ENCODE measurements at regions not wholly inside any gene's neighbourhood (a gene's known extent, or its start where the extent isn't known, plus 50 kb on each side); places are given as distances from the start of the nearest gene placed in this dataset.

DNA sequence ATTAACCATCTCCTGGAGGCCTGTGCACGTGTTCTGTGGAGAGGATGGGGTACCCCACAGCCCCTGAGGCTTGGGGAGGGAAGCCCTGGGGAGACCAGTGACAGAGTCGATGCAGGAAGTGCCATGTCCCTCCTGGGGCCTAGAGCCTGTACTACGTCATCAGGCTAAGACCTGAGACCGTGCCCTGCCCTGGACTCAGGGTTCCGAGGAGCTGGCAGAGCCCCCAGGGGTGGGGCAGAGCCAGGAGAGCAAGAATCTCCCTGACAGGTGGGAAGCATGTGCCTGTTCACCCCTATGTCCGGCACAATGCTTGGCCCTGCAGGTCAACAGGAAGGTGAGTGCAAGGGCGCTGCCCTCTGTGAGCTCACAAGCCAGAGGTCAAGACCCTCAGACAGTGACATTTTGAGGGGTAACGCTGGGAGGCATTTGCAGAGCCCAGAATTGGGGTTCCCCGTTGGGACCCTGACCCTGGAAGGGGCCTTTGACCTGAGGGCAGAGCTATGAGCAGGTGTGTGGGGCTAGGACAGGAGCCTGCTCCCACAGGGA lies 781.6 kb downstream of the BRD1 start:
- TF ChIP-seq, protein P1, sequence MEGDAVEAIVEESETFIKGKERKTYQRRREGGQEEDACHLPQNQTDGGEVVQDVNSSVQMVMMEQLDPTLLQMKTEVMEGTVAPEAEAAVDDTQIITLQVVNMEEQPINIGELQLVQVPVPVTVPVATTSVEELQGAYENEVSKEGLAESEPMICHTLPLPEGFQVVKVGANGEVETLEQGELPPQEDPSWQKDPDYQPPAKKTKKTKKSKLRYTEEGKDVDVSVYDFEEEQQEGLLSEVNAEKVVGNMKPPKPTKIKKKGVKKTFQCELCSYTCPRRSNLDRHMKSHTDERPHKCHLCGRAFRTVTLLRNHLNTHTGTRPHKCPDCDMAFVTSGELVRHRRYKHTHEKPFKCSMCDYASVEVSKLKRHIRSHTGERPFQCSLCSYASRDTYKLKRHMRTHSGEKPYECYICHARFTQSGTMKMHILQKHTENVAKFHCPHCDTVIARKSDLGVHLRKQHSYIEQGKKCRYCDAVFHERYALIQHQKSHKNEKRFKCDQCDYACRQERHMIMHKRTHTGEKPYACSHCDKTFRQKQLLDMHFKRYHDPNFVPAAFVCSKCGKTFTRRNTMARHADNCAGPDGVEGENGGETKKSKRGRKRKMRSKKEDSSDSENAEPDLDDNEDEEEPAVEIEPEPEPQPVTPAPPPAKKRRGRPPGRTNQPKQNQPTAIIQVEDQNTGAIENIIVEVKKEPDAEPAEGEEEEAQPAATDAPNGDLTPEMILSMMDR (conservative IDR thresholded peaks at IDR 0.05; ENCODE audit: low read length): no peak
- TF ChIP-seq EZH2phosphoT487 (IDR thresholded peaks at IDR 0.05; ENCODE audit: borderline replicate concordance): no peak
